ELF-1 (cell line): ENCODE measurements at regions not wholly inside any gene's neighbourhood (a gene's known extent, or its start where the extent isn't known, plus 50 kb on each side); places are given as distances from the start of the nearest gene placed in this dataset.
A peak's percentile ranks its signal among the peaks of the same experiment; 100 is the strongest.
"Not testable (repeated sequence)": the region's sequence is repeated elsewhere in the genome, so short reads cannot be mapped to it uniquely, and the experiment has no call there.

ENCODE experiments used
- DNase-seq: peaks from one replicate; pipeline ENCODE4 v3.0.0-alpha.2; 2016; ENCODE audit warnings: low read depth, low spot score

GRCh38 chr2:116133381-116133942 is 1681.0 kb upstream of the DDX18 start:
- DNase-seq = no peak

GRCh38 chr2:116141891-116142474 is 1672.5 kb upstream of the DDX18 start:
- DNase-seq = peak; percentile 24

GRCh38 chr2:116142644-116143227 is 1671.8 kb upstream of the DDX18 start:
- DNase-seq = peak; percentile 7

- no peak for DNase-seq
Measured at GRCh38 chr2:116145031-116145430, 1669.5 kb upstream of the DDX18 start.

GRCh38 chr2:116148361-116148760 is 1666.1 kb upstream of the DDX18 start:
- no peak for DNase-seq

GRCh38 chr2:116153729-116154128 is 1660.8 kb upstream of the DDX18 start:
- no peak for DNase-seq

GRCh38 chr2:116160657-116161056 is 1653.8 kb upstream of the DDX18 start:
- DNase-seq = no peak

- DNase-seq = no peak
Measured at GRCh38 chr2:116162395-116162794, 1652.1 kb upstream of the DDX18 start.

- no peak for DNase-seq
Measured at GRCh38 chr2:116167107-116167506, 1647.4 kb upstream of the DDX18 start.

GRCh38 chr2:116180072-116180471 is 1634.4 kb upstream of the DDX18 start:
- no peak for DNase-seq

- DNase-seq = not testable (repeated sequence)
Measured at GRCh38 chr2:116190684-116191083, 1623.8 kb upstream of the DDX18 start.

- DNase-seq = no peak
Measured at GRCh38 chr2:116200086-116200485, 1614.4 kb upstream of the DDX18 start.

- DNase-seq = no peak
Measured at GRCh38 chr2:116211719-116212118, 1602.8 kb upstream of the DDX18 start.

GRCh38 chr2:116222793-116223192 is 1591.7 kb upstream of the DDX18 start:
- no peak for DNase-seq

- no peak for DNase-seq
Measured at GRCh38 chr2:116223912-116224311, 1590.6 kb upstream of the DDX18 start.

- no peak for DNase-seq
Measured at GRCh38 chr2:116224610-116225009, 1589.9 kb upstream of the DDX18 start.

- DNase-seq = no peak
Measured at GRCh38 chr2:116238511-116238910, 1576.0 kb upstream of the DDX18 start.

GRCh38 chr2:116250376-116250775 is 1564.1 kb upstream of the DDX18 start:
- no peak for DNase-seq

GRCh38 chr2:116264872-116265271 is 1549.6 kb upstream of the DDX18 start:
- DNase-seq = no peak

- no peak for DNase-seq
Measured at GRCh38 chr2:116269040-116269439, 1545.5 kb upstream of the DDX18 start.

GRCh38 chr2:116304328-116304727 is 1510.2 kb upstream of the DDX18 start:
- DNase-seq = no peak

GRCh38 chr2:116317111-116317510 is 1497.4 kb upstream of the DDX18 start:
- no peak for DNase-seq

GRCh38 chr2:116318551-116318950 is 1495.9 kb upstream of the DDX18 start:
- DNase-seq = not testable (repeated sequence)
